Ascending aorta (tissue), 2 donors: ENCODE measurements at regions not wholly inside any gene's neighbourhood (a gene's known extent, or its start where the extent isn't known, plus 50 kb on each side); places are given as distances from the start of the nearest gene placed in this dataset.

Experiments used
- DNase-seq, 2 donors: peaks; one replicate each; pipeline ENCODE4 v3.0.0-alpha.2; 2019; ENCODE audit warnings: low spot score in 2 of 2
- H3K27ac ChIP-seq, 2 donors: fragments of 200-600 bp; sonication (generic); one replicate each; pipeline ENCODE4 v1.5.1; 2016 to 2017; ENCODE audit warnings: mild to moderate bottlenecking in 1 of 2
- H3K27me3 ChIP-seq: fragments of 200-600 bp; sonication (generic); one replicate; pipeline ENCODE4 v1.5.1; 2017
- H3K36me3 ChIP-seq, 2 donors: fragments of 200-600 bp; sonication (generic); one replicate each; pipeline ENCODE4 v1.5.1; 2016
- H3K4me1 ChIP-seq, 2 donors: fragments of 200-600 bp; sonication (generic); one replicate each; pipeline ENCODE4 v1.5.1; 2016 to 2017; ENCODE audit warnings: mild to moderate bottlenecking in 1 of 2
- H3K4me3 ChIP-seq, 2 donors: fragments of 200-600 bp; sonication (generic); one replicate each; pipeline ENCODE4 v1.5.1; 2016 to 2017; ENCODE audit warnings: mild to moderate bottlenecking in 1 of 2
- H3K9me3 ChIP-seq, 2 donors: fragments of 200-600 bp; sonication (generic); one replicate each; pipeline ENCODE4 v1.5.1; 2016
- CTCF ChIP-seq, 3 experiments: fragments of 200-600 bp in 2 of 3; fragments of 450-650 bp in 1 of 3; sonication (generic) in 2 of 3; IDR thresholded peaks; one replicate each; pipeline ENCODE4 v1.5.1; 2016 to 2019; ENCODE audit warnings: antibody characterized with exemption in 3 of 3, mild to moderate bottlenecking in 1 of 3, moderate library complexity in 1 of 3
- intact Hi-C: fragments of 100-400 bp; cut with DNase I; formaldehyde crosslinking; loops from one replicate; pipeline ENCODE4 v1.15.1; 2023

- DNase-seq = no peak
- H3K9me3 ChIP-seq = no peaks in the 10 kb centered on the region
- no peaks in the 10 kb centered on the region for H3K36me3 ChIP-seq
- no peak overlapping the region for H3K27ac ChIP-seq
- H3K27me3 ChIP-seq = no peaks in the 10 kb centered on the region
- H3K4me1 ChIP-seq = no peaks in the 10 kb centered on the region
- intact Hi-C loops = no loop called here
- no peak overlapping the region for H3K4me3 ChIP-seq
- TF ChIP-seq CTCF (IDR thresholded peaks at IDR 0.05) = no peak
Measured at GRCh38 chr7:136664537-136664936, 203.9 kb upstream of the CHRM2 start.

- no peak for TF ChIP-seq CTCF (IDR thresholded peaks at IDR 0.05)
- intact Hi-C loops = no loop called here
- H3K4me1 ChIP-seq = no peaks in the 10 kb centered on the region
- no peak for DNase-seq
- no peaks in the 10 kb centered on the region for H3K9me3 ChIP-seq
- no peak overlapping the region for H3K4me3 ChIP-seq
- no peaks in the 10 kb centered on the region for H3K36me3 ChIP-seq
- H3K27me3 ChIP-seq = no peaks in the 10 kb centered on the region
- H3K27ac ChIP-seq = no peak overlapping the region
Measured at GRCh38 chr7:136657482-136657921, 210.9 kb upstream of the CHRM2 start.

GRCh38 chr7:136656516-136656915 lies 211.9 kb upstream of the CHRM2 start:
- no peak overlapping the region for H3K27ac ChIP-seq
- no peaks in the 10 kb centered on the region for H3K9me3 ChIP-seq
- no peak overlapping the region for H3K4me3 ChIP-seq
- no peak for DNase-seq
- TF ChIP-seq CTCF (IDR thresholded peaks at IDR 0.05) = no peak
- H3K27me3 ChIP-seq = no peaks in the 10 kb centered on the region
- H3K36me3 ChIP-seq = no peaks in the 10 kb centered on the region
- H3K4me1 ChIP-seq = no peaks in the 10 kb centered on the region
- intact Hi-C loops = no loop called here

GRCh38 chr7:136655414-136655813 lies 213.0 kb upstream of the CHRM2 start:
- TF ChIP-seq CTCF (IDR thresholded peaks at IDR 0.05) = no peak
- no peaks in the 10 kb centered on the region for H3K27me3 ChIP-seq
- no peak for DNase-seq
- H3K27ac ChIP-seq = no peak overlapping the region
- H3K9me3 ChIP-seq = no peaks in the 10 kb centered on the region
- H3K36me3 ChIP-seq = no peaks in the 10 kb centered on the region
- no peaks in the 10 kb centered on the region for H3K4me1 ChIP-seq
- intact Hi-C loops = no loop called here
- H3K4me3 ChIP-seq = no peak overlapping the region

- no peak for TF ChIP-seq CTCF (IDR thresholded peaks at IDR 0.05)
- H3K27me3 ChIP-seq = no peaks in the 10 kb centered on the region
- intact Hi-C loops = no loop called here
- H3K27ac ChIP-seq = no peak overlapping the region
- no peaks in the 10 kb centered on the region for H3K9me3 ChIP-seq
- no peak overlapping the region for H3K4me3 ChIP-seq
- H3K36me3 ChIP-seq = no peaks in the 10 kb centered on the region
- no peaks in the 10 kb centered on the region for H3K4me1 ChIP-seq
- no peak for DNase-seq
Measured at GRCh38 chr7:136654406-136654805, 214.0 kb upstream of the CHRM2 start.
